DND-41 (cell line): ENCODE measurements at regions not wholly inside any gene's neighbourhood (a gene's known extent, or its start where the extent isn't known, plus 50 kb on each side); places are given as distances from the start of the nearest gene placed in this dataset.

Experiments used
- ATAC-seq: fragments of 200-7000 bp; cut with Tn5 transposase; 3 replicates; pipeline ENCODE4 v1.9.1; 2021; ENCODE audit warnings: low read depth; ENCODE audit not compliant: insufficient read depth
- DNase-seq: peaks from one replicate; pipeline ENCODE4 v3.0.0-alpha.2; 2020
- H2AFZ ChIP-seq: 2 replicates; pipeline ENCODE4 v1.6.0; 2012; ENCODE audit warnings: low read depth, low read length
- H3K27ac ChIP-seq: 2 replicates; pipeline ENCODE4 v1.5.1; 2012; ENCODE audit warnings: low read length, inconsistent platforms
- H3K27me3 ChIP-seq: fragments of 200-600 bp; sonication (generic); 2 replicates; pipeline ENCODE4 v1.6.0; 2012; ENCODE audit warnings: low read length, mild to moderate bottlenecking, inconsistent platforms; ENCODE audit not compliant: insufficient read depth, poor library complexity
- H3K36me3 ChIP-seq: 2 replicates; pipeline ENCODE4 v1.5.1; 2012; ENCODE audit warnings: low read length, inconsistent platforms; ENCODE audit not compliant: insufficient read depth
- H3K4me1 ChIP-seq: 2 replicates; pipeline ENCODE4 v1.5.1; 2012; ENCODE audit warnings: mild to moderate bottlenecking, low read length; ENCODE audit not compliant: insufficient read depth
- H3K4me2 ChIP-seq: 2 replicates; pipeline ENCODE4 v1.6.0; 2012; ENCODE audit warnings: mild to moderate bottlenecking, moderate library complexity, low read length, inconsistent platforms; ENCODE audit not compliant: insufficient read depth
- H3K4me3 ChIP-seq, 2 experiments: fragments of 200-600 bp in 1 of 2; shearing (Covaris generic) in 1 of 2; 2 replicates each; pipeline ENCODE4 v1.5.1; 2012 to 2016; ENCODE audit warnings: inconsistent platforms in 2 of 2, low read length in 2 of 2, mild to moderate bottlenecking in 2 of 2, low read depth in 1 of 2, moderate library complexity in 1 of 2
- H3K79me2 ChIP-seq: 2 replicates; pipeline ENCODE4 v1.6.0; 2012; ENCODE audit warnings: low read length, inconsistent platforms; ENCODE audit not compliant: insufficient read depth
- H3K9ac ChIP-seq: 2 replicates; pipeline ENCODE4 v1.6.0; 2012; ENCODE audit warnings: low read depth, mild to moderate bottlenecking, inconsistent platforms, low read length, moderate library complexity
- H3K9me3 ChIP-seq: 2 replicates; pipeline ENCODE4 v1.5.1; 2012; ENCODE audit warnings: low read length, moderate library complexity, mild to moderate bottlenecking, inconsistent platforms; ENCODE audit not compliant: insufficient read depth, severe bottlenecking
- H4K20me1 ChIP-seq: 2 replicates; pipeline ENCODE4 v1.6.0; 2012; ENCODE audit warnings: low read length; ENCODE audit not compliant: insufficient read depth
- CTCF ChIP-seq: IDR thresholded peaks from 2 replicates; pipeline ENCODE4 v1.5.1; 2012; ENCODE audit warnings: borderline replicate concordance, low read length, moderate library complexity, mild to moderate bottlenecking; ENCODE audit not compliant: poor library complexity, severe bottlenecking; ENCODE audit errors: extremely low read depth
- EZH2 ChIP-seq: IDR thresholded peaks from 3 replicates; pipeline ENCODE4 v1.6.1; 2012; ENCODE audit warnings: borderline replicate concordance, low read depth, mild to moderate bottlenecking, moderate library complexity, low read length, inconsistent platforms; ENCODE audit not compliant: severe bottlenecking

GRCh38 chr1:95562230-95562629 lies 328.2 kb downstream of the RWDD3 start:
- Histone ChIP-seq H3K4me1 (no peaks in the 10 kb centered on the region), H3K27me3 (no peaks in the 10 kb centered on the region), H3K79me2 (no peaks in the 10 kb centered on the region), H2AFZ (no peak overlapping the region), H3K36me3 (no peaks in the 10 kb centered on the region), H3K9ac (no peak overlapping the region), H3K4me3 (no peak overlapping the region), H3K27ac (no peak overlapping the region), H4K20me1 (no peaks in the 10 kb centered on the region), H3K4me2 (no peak overlapping the region), H3K9me3 (no peaks in the 10 kb centered on the region)
- no peak for DNase-seq
- TF ChIP-seq CTCF = no peak
- TF ChIP-seq EZH2 = no peak
- no peak for ATAC-seq

- Histone ChIP-seq H3K9ac (no peak overlapping the region), H3K27ac (no peak overlapping the region), H2AFZ (no peak overlapping the region), H3K9me3 (no peaks in the 10 kb centered on the region), H4K20me1 (no peaks in the 10 kb centered on the region), H3K4me1 (no peaks in the 10 kb centered on the region), H3K79me2 (no peaks in the 10 kb centered on the region), H3K4me3 (no peak overlapping the region), H3K36me3 (no peaks in the 10 kb centered on the region), H3K27me3 (no peaks in the 10 kb centered on the region), H3K4me2 (no peak overlapping the region)
- no peak for TF ChIP-seq EZH2
- TF ChIP-seq CTCF = no peak
- ATAC-seq (no peak), DNase-seq (no peak)
Observed at GRCh38 chr1:95572002-95572401, 338.0 kb downstream of the RWDD3 start.

- Histone ChIP-seq H3K27ac (no peak overlapping the region), H3K9me3 (no peaks in the 10 kb centered on the region), H2AFZ (no peak overlapping the region), H3K79me2 (no peaks in the 10 kb centered on the region), H3K27me3 (no peaks in the 10 kb centered on the region), H3K4me1 (no peaks in the 10 kb centered on the region), H3K9ac (no peak overlapping the region), H3K4me2 (no peak overlapping the region), H3K4me3 (no peak overlapping the region), H4K20me1 (no peaks in the 10 kb centered on the region), H3K36me3 (no peaks in the 10 kb centered on the region)
- DNase-seq (no peak), ATAC-seq (no peak)
- TF ChIP-seq EZH2 (no peak), CTCF (no peak)
Observed at GRCh38 chr1:95572962-95573361, 339.0 kb downstream of the RWDD3 start.

GRCh38 chr1:95575291-95575690 lies 341.3 kb downstream of the RWDD3 start:
- no peaks in the 10 kb centered on the region for H3K27me3 ChIP-seq
- H3K4me3 ChIP-seq = no peak overlapping the region
- H3K9me3 ChIP-seq = no peaks in the 10 kb centered on the region
- no peaks in the 10 kb centered on the region for H3K36me3 ChIP-seq
- H2AFZ ChIP-seq = no peak overlapping the region
- no peaks in the 10 kb centered on the region for H3K4me1 ChIP-seq
- no peak overlapping the region for H3K9ac ChIP-seq
- ATAC-seq (no peak), DNase-seq (no peak)
- H3K27ac ChIP-seq = no peak overlapping the region
- TF ChIP-seq EZH2 (no peak), CTCF (no peak)
- no peaks in the 10 kb centered on the region for H4K20me1 ChIP-seq
- no peaks in the 10 kb centered on the region for H3K79me2 ChIP-seq
- no peak overlapping the region for H3K4me2 ChIP-seq
